ENCODE measurements at regions not wholly inside any gene's neighbourhood (a gene's known extent, or its start where the extent isn't known, plus 50 kb on each side); places are given as distances from the start of the nearest gene placed in this dataset.

GRCh38 chr6:113558966-113559365, 298.2 kb upstream of the MARCKS start:
- Histone ChIP-seq H3K4me3 (ENCODE audit: low read depth, low read length) (no peak overlapping the region), H3K27me3 (ENCODE audit: control insufficient read depth, insufficient read depth, low read length) (no peaks in the 10 kb centered on the region), H3K36me3 (ENCODE audit: control insufficient read depth, insufficient read depth, low read length) (no peaks in the 10 kb centered on the region)
- peak; percentile 54 for DNase-seq (ENCODE audit: low read depth)
- no peak for TF ChIP-seq CTCF (IDR thresholded peaks at IDR 0.05; ENCODE audit: insufficient read depth, low read depth, low read length)
- ChIA-PET POLR2A (no interaction called here), CTCF (no interaction called here)

DNA sequence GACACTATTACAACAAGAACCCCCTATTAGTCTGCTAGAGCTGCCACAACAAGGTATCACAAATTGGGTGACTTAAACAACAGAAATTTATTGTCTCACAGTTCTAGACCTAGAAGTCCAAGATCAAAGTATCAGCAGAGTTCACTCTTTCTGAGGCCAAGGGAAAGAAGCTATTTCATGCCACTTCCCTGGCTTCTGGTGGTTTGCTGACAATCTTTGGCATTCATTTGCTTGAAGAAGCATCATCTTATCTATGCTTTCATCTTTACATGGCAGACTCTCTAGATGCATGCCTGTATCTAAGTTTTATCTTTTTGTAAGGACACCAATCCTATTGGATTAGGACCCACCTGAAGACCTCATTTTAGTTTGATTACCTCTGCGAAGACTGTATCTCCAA, 296.8 kb upstream of the MARCKS start:
- TF ChIP-seq CTCF (IDR thresholded peaks at IDR 0.05; ENCODE audit: insufficient read depth, low read depth, low read length) = no peak
- Histone ChIP-seq H3K27me3 (ENCODE audit: control insufficient read depth, insufficient read depth, low read length) (no peaks in the 10 kb centered on the region), H3K36me3 (ENCODE audit: control insufficient read depth, insufficient read depth, low read length) (no peaks in the 10 kb centered on the region), H3K4me3 (ENCODE audit: low read depth, low read length) (no peak overlapping the region)
- ChIA-PET CTCF (interaction anchor here (0.5 kb wide), 1 partner anchor 294 kb away, joined by 4 read pairs; no protein-coding TSS in a partner anchor), POLR2A (no interaction called here)
- DNase-seq (ENCODE audit: low read depth) = no peak

DNA sequence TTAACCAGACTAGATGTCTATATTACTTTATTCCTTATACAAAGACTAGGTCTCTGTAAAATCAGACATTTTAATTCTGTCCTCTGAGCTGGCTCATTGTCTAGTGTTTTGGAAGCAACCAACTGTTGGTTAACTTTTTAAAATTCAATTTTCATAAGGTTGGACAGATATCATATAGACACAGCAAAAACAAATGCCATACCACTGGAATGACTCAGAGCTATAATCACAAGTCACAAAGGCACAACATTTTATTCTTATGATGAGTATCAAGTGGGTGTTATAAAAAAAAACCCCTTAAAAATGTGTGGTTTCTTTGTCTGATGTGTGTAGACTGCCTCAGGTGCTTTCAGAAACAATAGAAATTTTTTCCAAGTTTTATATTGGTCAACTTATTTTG, 296.2 kb upstream of the MARCKS start:
- TF ChIP-seq CTCF (IDR thresholded peaks at IDR 0.05; ENCODE audit: insufficient read depth, low read depth, low read length) = no peak
- POLR2A ChIA-PET = interaction anchor here (0.6 kb wide), 1 partner anchor 207 kb away, joined by 7 read pairs; no protein-coding TSS in a partner anchor
- no peak overlapping the region for H3K4me3 ChIP-seq (ENCODE audit: low read depth, low read length)
- no peaks in the 10 kb centered on the region for H3K27me3 ChIP-seq (ENCODE audit: control insufficient read depth, insufficient read depth, low read length)
- peak; percentile 25 for DNase-seq (ENCODE audit: low read depth)
- CTCF ChIA-PET = interaction anchor here (0.5 kb wide), 1 partner anchor 294 kb away, joined by 4 read pairs; no protein-coding TSS in a partner anchor
- no peaks in the 10 kb centered on the region for H3K36me3 ChIP-seq (ENCODE audit: control insufficient read depth, insufficient read depth, low read length)

- Histone ChIP-seq H3K4me3 (ENCODE audit: low read depth, low read length) (no peak overlapping the region), H3K36me3 (ENCODE audit: control insufficient read depth, insufficient read depth, low read length) (no peaks in the 10 kb centered on the region), H3K27me3 (ENCODE audit: control insufficient read depth, insufficient read depth, low read length) (no peaks in the 10 kb centered on the region)
- ChIA-PET POLR2A (no interaction called here), CTCF (no interaction called here)
- no peak for TF ChIP-seq CTCF (IDR thresholded peaks at IDR 0.05; ENCODE audit: insufficient read depth, low read depth, low read length)
- DNase-seq (ENCODE audit: low read depth) = no peak
Observed at GRCh38 chr6:113562248-113562647, 294.9 kb upstream of the MARCKS start.

- POLR2A ChIA-PET = no interaction called here
- CTCF ChIA-PET = interaction anchor here (1.0 to 1.2 kb wide), 3 partner anchors 21 to 295 kb away, joined by 3 read pairs; no protein-coding TSS in a partner anchor
- DNase-seq (ENCODE audit: low read depth) = peak; percentile 81
- peak overlapping the region; percentile 3; the same call in 1 of the 2 replicates for H3K4me3 ChIP-seq (ENCODE audit: low read depth, low read length)
- no peaks in the 10 kb centered on the region for H3K27me3 ChIP-seq (ENCODE audit: control insufficient read depth, insufficient read depth, low read length)
- 0 out of 2 replicates have a peak, but pooled peaks have one; percentile 3 for TF ChIP-seq CTCF (IDR thresholded peaks at IDR 0.05; ENCODE audit: insufficient read depth, low read depth, low read length)
- no peaks in the 10 kb centered on the region for H3K36me3 ChIP-seq (ENCODE audit: control insufficient read depth, insufficient read depth, low read length)
Observed at GRCh38 chr6:113564371-113565171, 292.6 kb upstream of the MARCKS start.

Measured in BJ (cell line).